Myocyte (in vitro differentiated cells): ENCODE measurements at regions not wholly inside any gene's neighbourhood (a gene's known extent, or its start where the extent isn't known, plus 50 kb on each side); places are given as distances from the start of the nearest gene placed in this dataset.

ENCODE experiments used
- DNase-seq: peaks from one replicate; pipeline ENCODE4 v3.0.0-alpha.2; 2012; ENCODE audit warnings: low read depth

GRCh38 chr15:89421219-89421618 lies 75.2 kb downstream of the RHCG start:
- DNase-seq, result no peak

GRCh38 chr15:89419370-89419984 lies 76.9 kb downstream of the RHCG start:
- DNase-seq, result peak; percentile 66

- DNase-seq, result no peak
Observed at GRCh38 chr15:89417206-89417725, 79.1 kb downstream of the RHCG start.

- DNase-seq, result peak; percentile 52
Observed at GRCh38 chr15:89416339-89417183, 79.8 kb downstream of the RHCG start.

- DNase-seq, result no peak
Observed at GRCh38 chr15:89414571-89414970, 79.9 kb upstream of the POLG start.

- no peak for DNase-seq
Observed at GRCh38 chr15:89413877-89414276, 79.3 kb upstream of the POLG start.

- no peak for DNase-seq
Observed at GRCh38 chr15:89412905-89413411, 78.3 kb upstream of the POLG start.

- DNase-seq, result no peak
Observed at GRCh38 chr15:89410039-89410435, 75.4 kb upstream of the POLG start.

GRCh38 chr15:89409184-89410038 lies 74.8 kb upstream of the POLG start:
- no peak for DNase-seq

GRCh38 chr15:89408372-89409183 lies 74.0 kb upstream of the POLG start:
- DNase-seq, result no peak

- DNase-seq, result no peak
Observed at GRCh38 chr15:89406940-89407607, 72.5 kb upstream of the POLG start.

GRCh38 chr15:89406218-89406939 lies 71.8 kb upstream of the POLG start:
- no peak for DNase-seq

GRCh38 chr15:89405494-89405893 lies 70.9 kb upstream of the POLG start:
- DNase-seq, result no peak

- DNase-seq, result no peak
Observed at GRCh38 chr15:89404023-89404422, 69.4 kb upstream of the POLG start.

- DNase-seq, result no peak
Observed at GRCh38 chr15:89402518-89402805, 67.8 kb upstream of the POLG start.

GRCh38 chr15:89401631-89402517 lies 67.2 kb upstream of the POLG start:
- no peak for DNase-seq

- DNase-seq, result peak; percentile 49
Observed at GRCh38 chr15:89400782-89401545, 66.3 kb upstream of the POLG start.
